PC-9 (cell line): ENCODE measurements at regions not wholly inside any gene's neighbourhood (a gene's known extent, or its start where the extent isn't known, plus 50 kb on each side); places are given as distances from the start of the nearest gene placed in this dataset.

Experiments used
- CTCF ChIP-seq: fragments of 200-600 bp; sonication (generic); conservative IDR thresholded peaks from 2 replicates; pipeline ENCODE4 v1.6.1; 2017; ENCODE audit warnings: mixed run types, antibody characterized with exemption, mild to moderate bottlenecking, moderate library complexity
- EZH2 ChIP-seq: fragments of 200-600 bp; sonication (generic); IDR thresholded peaks from 2 replicates; pipeline ENCODE4 v1.8.0; 2017; ENCODE audit warnings: antibody characterized with exemption, low read depth

- TF ChIP-seq EZH2 (no peak), CTCF (no peak)
Observed at GRCh38 chr5:82387001-82387818, 109.1 kb upstream of the RPS23 start.
